SU-DHL-6 (cell line): ENCODE measurements at regions not wholly inside any gene's neighbourhood (a gene's known extent, or its start where the extent isn't known, plus 50 kb on each side); places are given as distances from the start of the nearest gene placed in this dataset.

Experiments used
- H2AFZ ChIP-seq: fragments of 200-600 bp; sonication (generic); 2 replicates; pipeline ENCODE4 v1.6.1; 2014; ENCODE audit warnings: low read depth, mild to moderate bottlenecking, moderate library complexity, mixed read lengths, antibody characterized with exemption, low read length; ENCODE audit not compliant: severe bottlenecking
- H3F3A ChIP-seq: fragments of 200-600 bp; shearing (Covaris generic); 2 replicates; pipeline ENCODE4 v1.6.0; 2016; ENCODE audit warnings: antibody characterized with exemption, mild to moderate bottlenecking; ENCODE audit not compliant: insufficient read depth
- H3K27ac ChIP-seq: fragments of 200-600 bp; sonication (generic); 2 replicates; pipeline ENCODE4 v1.5.1; 2016; ENCODE audit warnings: low read depth, mild to moderate bottlenecking, low read length, moderate library complexity, mixed read lengths
- H3K27me3 ChIP-seq: fragments of 200-600 bp; sonication (generic), shearing (Covaris generic); 2 replicates; pipeline ENCODE4 v1.6.0; 2014; ENCODE audit warnings: mild to moderate bottlenecking, low read length
- H3K36me3 ChIP-seq: fragments of 200-600 bp; sonication (generic); 2 replicates; pipeline ENCODE4 v1.6.1; 2014; ENCODE audit warnings: mild to moderate bottlenecking, low read length, mixed read lengths
- H3K4me2 ChIP-seq: fragments of 300-600, 200-600 bp; shearing (Covaris generic), sonication (generic); 2 replicates; pipeline ENCODE4 v1.6.0; 2014; ENCODE audit warnings: low read length, low read depth, mild to moderate bottlenecking; ENCODE audit not compliant: poor library complexity, severe bottlenecking
- H3K4me3 ChIP-seq: fragments of 200-600 bp; sonication (generic); 2 replicates; pipeline ENCODE4 v1.5.1; 2014; ENCODE audit warnings: antibody characterized with exemption, low read length, mild to moderate bottlenecking, mixed read lengths; ENCODE audit not compliant: insufficient read depth, poor library complexity, severe bottlenecking
- H3K79me2 ChIP-seq: fragments of 200-600 bp; sonication (generic); 2 replicates; pipeline ENCODE4 v1.6.1; 2014; ENCODE audit warnings: mild to moderate bottlenecking, low read length, moderate library complexity; ENCODE audit not compliant: insufficient read depth
- H3K9ac ChIP-seq: fragments of 200-600 bp; sonication (generic); 2 replicates; pipeline ENCODE4 v1.7.0; 2014; ENCODE audit warnings: mild to moderate bottlenecking, low read length
- H3K9me2 ChIP-seq: fragments of 200-600 bp; sonication (generic); replicated peaks from 2 replicates; pipeline ENCODE4 v1.6.1; 2014; ENCODE audit warnings: low read length; ENCODE audit not compliant: insufficient read depth
- H3K9me3 ChIP-seq: fragments of 200-600 bp; sonication (generic); 2 replicates; pipeline ENCODE4 v1.6.1; 2014; ENCODE audit warnings: low read length, mixed read lengths; ENCODE audit not compliant: insufficient read depth
- H4K20me1 ChIP-seq: fragments of 200-600 bp; sonication (generic); 2 replicates; pipeline ENCODE4 v1.6.1; 2014; ENCODE audit warnings: low read depth, mild to moderate bottlenecking, antibody characterized with exemption, low read length, moderate library complexity, mixed read lengths
- CTCF ChIP-seq: fragments of 200-600 bp; sonication (generic); IDR thresholded peaks from one replicate; pipeline ENCODE4 v1.5.1; 2017; ENCODE audit warnings: antibody characterized with exemption, mild to moderate bottlenecking, low read length, moderate library complexity; ENCODE audit not compliant: insufficient read depth, poor library complexity, severe bottlenecking
- EZH2phosphoT487 ChIP-seq: fragments of 200-600 bp; sonication (generic), shearing (Covaris generic); conservative IDR thresholded peaks from 2 replicates; pipeline ENCODE4 v1.6.1; 2018; ENCODE audit warnings: mild to moderate bottlenecking, antibody characterized with exemption, low read length, moderate library complexity, mixed read lengths

- Histone ChIP-seq H3K4me2 (no peak overlapping the region), H2AFZ (no peak overlapping the region), H3K27ac (no peak overlapping the region), H4K20me1 (no peaks in the 10 kb centered on the region), H3K4me3 (no peak overlapping the region), H3K27me3 (no peaks in the 10 kb centered on the region), H3F3A (no peaks in the 10 kb centered on the region), H3K9me2 (no peaks in the 10 kb centered on the region), H3K9ac (no peak overlapping the region), H3K36me3 (no peaks in the 10 kb centered on the region), H3K9me3 (no peaks in the 10 kb centered on the region), H3K79me2 (no peaks in the 10 kb centered on the region)
- no peak for TF ChIP-seq EZH2phosphoT487
- TF ChIP-seq CTCF, result no peak
These were observed 709.8 kb upstream of the HS3ST1 start for GRCh38 chr4:12138488-12138887.

- Histone ChIP-seq H3K9ac (no peak overlapping the region), H3K4me3 (no peak overlapping the region)
These were observed 708.9 kb upstream of the HS3ST1 start for GRCh38 chr4:12137575-12137974.

GRCh38 chr4:12126474-12126873 lies 697.8 kb upstream of the HS3ST1 start:
- no peaks in the 10 kb centered on the region for H3K9me3 ChIP-seq
- no peak overlapping the region for H3K27ac ChIP-seq
- no peaks in the 10 kb centered on the region for H3F3A ChIP-seq
- H2AFZ ChIP-seq, result no peak overlapping the region
- TF ChIP-seq CTCF (no peak), EZH2phosphoT487 (no peak)
- H3K4me3 ChIP-seq, result no peak overlapping the region
- no peaks in the 10 kb centered on the region for H4K20me1 ChIP-seq
- H3K36me3 ChIP-seq, result no peaks in the 10 kb centered on the region
- H3K4me2 ChIP-seq, result no peak overlapping the region
- H3K27me3 ChIP-seq, result no peaks in the 10 kb centered on the region
- H3K9me2 ChIP-seq, result no peaks in the 10 kb centered on the region
- no peak overlapping the region for H3K9ac ChIP-seq
- H3K79me2 ChIP-seq, result no peaks in the 10 kb centered on the region

More at GRCh38 chr4:12137575-12137974, 708.9 kb upstream of the HS3ST1 start:
- H3K27me3 ChIP-seq, result no peaks in the 10 kb centered on the region
- TF ChIP-seq EZH2phosphoT487 (no peak), CTCF (no peak)
- no peaks in the 10 kb centered on the region for H4K20me1 ChIP-seq
- H3K4me2 ChIP-seq, result no peak overlapping the region
- no peaks in the 10 kb centered on the region for H3K9me3 ChIP-seq
- H3F3A ChIP-seq, result no peaks in the 10 kb centered on the region
- H3K79me2 ChIP-seq, result no peaks in the 10 kb centered on the region
- no peaks in the 10 kb centered on the region for H3K9me2 ChIP-seq
- no peak overlapping the region for H3K27ac ChIP-seq
- H3K36me3 ChIP-seq, result no peaks in the 10 kb centered on the region
- no peak overlapping the region for H2AFZ ChIP-seq

GRCh38 chr4:12124138-12124537 lies 695.4 kb upstream of the HS3ST1 start:
- Histone ChIP-seq H3K9me3 (no peaks in the 10 kb centered on the region; the same call in 1 of the 2 replicates), H2AFZ (no peak overlapping the region), H3K27ac (no peak overlapping the region), H4K20me1 (no peaks in the 10 kb centered on the region), H3K4me2 (no peak overlapping the region), H3F3A (no peaks in the 10 kb centered on the region), H3K9ac (no peak overlapping the region), H3K36me3 (no peaks in the 10 kb centered on the region), H3K9me2 (no peaks in the 10 kb centered on the region), H3K27me3 (no peaks in the 10 kb centered on the region), H3K79me2 (no peaks in the 10 kb centered on the region), H3K4me3 (no peak overlapping the region)
- no peak for TF ChIP-seq CTCF
